ENCODE measurements at regions not wholly inside any gene's neighbourhood (a gene's known extent, or its start where the extent isn't known, plus 50 kb on each side); places are given as distances from the start of the nearest gene placed in this dataset.

GRCh38 chr1:147084273-147085096 is 87.8 kb downstream of the PRKAB2 start:
- H3K9me3 ChIP-seq (ENCODE audit: control insufficient read depth in 4 of 4, low read length in 3 of 4) = peaks cover 0 to 1% (median 0%) of the 10 kb centered on the region in 4 donors
- peaks cover 0 to 2% (median 0%) of the 10 kb centered on the region in 4 donors for H3K27me3 ChIP-seq (ENCODE audit: control insufficient read depth in 4 of 4, insufficient read depth in 4 of 4, low read length in 3 of 4)
- peak overlapping the region; percentile 66 to 79 for H3K9ac ChIP-seq (ENCODE audit: low read depth in 1 of 2, low read length in 2 of 2)
- under 1% methylated on average over 51 of the region's 51 CpGs for WGBS
- peak overlapping the region; percentile 77 to 82 for H3K27ac ChIP-seq (ENCODE audit: low read depth in 1 of 2, low read length in 2 of 2)
- H3K4me3 ChIP-seq (ENCODE audit: low read depth in 1 of 3, low read length in 3 of 3) = peak overlapping the region; percentile 30 to 61 (median 56)
- no peaks in the 10 kb centered on the region for H3K36me3 ChIP-seq (ENCODE audit: control insufficient read depth in 4 of 4, insufficient read depth in 3 of 4, low read depth in 1 of 4, low read length in 3 of 4)
- H3K4me1 ChIP-seq (ENCODE audit: control insufficient read depth in 4 of 4, insufficient read depth in 4 of 4, low read length in 3 of 4) = peaks cover 0 to 15% (median 9%) of the 10 kb centered on the region in 4 donors
- DNase-seq (ENCODE audit: low spot score) = peak; percentile 63
- TF ChIP-seq JUND (IDR thresholded peaks at IDR 0.05) (peak; percentile 93 to 99), ZBTB33 (IDR thresholded peaks at IDR 0.05) (no peak), RXRA (IDR thresholded peaks at IDR 0.05) (peak; percentile 62 to 72), RAD21 (IDR thresholded peaks at IDR 0.05) (no peak), ATF3 (IDR thresholded peaks at IDR 0.05) (no peak), YY1 (IDR thresholded peaks at IDR 0.05) (peak; percentile 27), REST (IDR thresholded peaks at IDR 0.05) (peak; percentile 75), EGR1 (IDR thresholded peaks at IDR 0.05; ENCODE audit: low read depth in 2 of 2) (peak in 1 of 2 donors; percentile 81), SP1 (IDR thresholded peaks at IDR 0.05) (peak; percentile 38), NR2F2 (IDR thresholded peaks at IDR 0.05) (no peak), HNF4A (conservative IDR thresholded peaks at IDR 0.05) (peak in 1 of 2 donors; percentile 5), MAX (IDR thresholded peaks at IDR 0.05) (no peak)

- Histone ChIP-seq H3K9ac (ENCODE audit: low read depth in 1 of 2, low read length in 2 of 2) (peak overlapping the region; percentile 57 to 79), H3K36me3 (ENCODE audit: control insufficient read depth in 4 of 4, insufficient read depth in 3 of 4, low read depth in 1 of 4, low read length in 3 of 4) (no peaks in the 10 kb centered on the region), H3K27ac (ENCODE audit: low read depth in 1 of 2, low read length in 2 of 2) (peak overlapping the region; percentile 77 to 82), H3K9me3 (ENCODE audit: control insufficient read depth in 4 of 4, low read length in 3 of 4) (peaks cover 0 to 4% (median 1%) of the 10 kb centered on the region in 4 donors), H3K4me1 (ENCODE audit: control insufficient read depth in 4 of 4, insufficient read depth in 4 of 4, low read length in 3 of 4) (peaks cover 0 to 18% (median 9%) of the 10 kb centered on the region in 4 donors), H3K4me3 (ENCODE audit: low read depth in 1 of 3, low read length in 3 of 3) (peak overlapping the region; percentile 30 to 61 (median 56)), H3K27me3 (ENCODE audit: control insufficient read depth in 4 of 4, insufficient read depth in 4 of 4, low read length in 3 of 4) (peaks cover 0 to 3% (median under 1%) of the 10 kb centered on the region in 4 donors)
- 36% methylated on average over 18 of the region's 18 CpGs for WGBS
- DNase-seq (ENCODE audit: low spot score) = no peak
- no peak for TF ChIP-seq RAD21 (IDR thresholded peaks at IDR 0.05)
- TF ChIP-seq CTCF (IDR thresholded peaks at IDR 0.05; ENCODE audit: low read depth, low read length, missing input control) = no peak
- TF ChIP-seq REST (IDR thresholded peaks at IDR 0.05) = no peak
- TF ChIP-seq GABPA (IDR thresholded peaks at IDR 0.05 in 1 of 2, conservative IDR thresholded peaks at IDR 0.05 in 1 of 2) = no peak
- no peak for TF ChIP-seq FOXA2 (IDR thresholded peaks at IDR 0.05)
- no peak for TF ChIP-seq RXRA (IDR thresholded peaks at IDR 0.05)
- no peak for TF ChIP-seq FOXA1 (IDR thresholded peaks at IDR 0.05)
- TF ChIP-seq YY1 (IDR thresholded peaks at IDR 0.05) = no peak
- no peak for TF ChIP-seq JUND (IDR thresholded peaks at IDR 0.05)
- TF ChIP-seq HNF4A (conservative IDR thresholded peaks at IDR 0.05) = no peak
- no peak for TF ChIP-seq NR2F2 (IDR thresholded peaks at IDR 0.05)
- TF ChIP-seq ATF3 (IDR thresholded peaks at IDR 0.05) = no peak
- no peak for TF ChIP-seq TAF1 (conservative IDR thresholded peaks at IDR 0.05)
Observed at GRCh38 chr1:147083919-147084272, 88.4 kb downstream of the PRKAB2 start.
